ENCODE measurements at regions not wholly inside any gene's neighbourhood (a gene's known extent, or its start where the extent isn't known, plus 50 kb on each side); places are given as distances from the start of the nearest gene placed in this dataset.

GRCh38 chr5:144026286-144026685 is 144.2 kb downstream of the YIPF5 start:
- TF ChIP-seq CTCF (IDR thresholded peaks at IDR 0.05) (no peak), POLR2A (IDR thresholded peaks at IDR 0.05) (no peak)
